ES-I3 (cell line): ENCODE measurements at regions not wholly inside any gene's neighbourhood (a gene's known extent, or its start where the extent isn't known, plus 50 kb on each side); places are given as distances from the start of the nearest gene placed in this dataset.

Experiments used
- H3K36me3 ChIP-seq: 2 replicates; pipeline ENCODE4 v1.6.1; 2013; ENCODE audit warnings: mild to moderate bottlenecking, low read length, control low read depth, moderate library complexity; ENCODE audit not compliant: insufficient read depth
- H3K4me1 ChIP-seq: 2 replicates; pipeline ENCODE4 v1.6.1; 2013; ENCODE audit warnings: mild to moderate bottlenecking, control low read depth, low read length; ENCODE audit not compliant: insufficient read depth
- H3K9ac ChIP-seq: 2 replicates; pipeline ENCODE4 v1.6.1; 2013; ENCODE audit warnings: low read depth, mild to moderate bottlenecking, low read length, moderate library complexity
- H3K9me3 ChIP-seq: 2 replicates; pipeline ENCODE4 v1.6.1; 2013; ENCODE audit warnings: mild to moderate bottlenecking, low read length, moderate library complexity; ENCODE audit not compliant: control insufficient read depth, insufficient read depth

DNA sequence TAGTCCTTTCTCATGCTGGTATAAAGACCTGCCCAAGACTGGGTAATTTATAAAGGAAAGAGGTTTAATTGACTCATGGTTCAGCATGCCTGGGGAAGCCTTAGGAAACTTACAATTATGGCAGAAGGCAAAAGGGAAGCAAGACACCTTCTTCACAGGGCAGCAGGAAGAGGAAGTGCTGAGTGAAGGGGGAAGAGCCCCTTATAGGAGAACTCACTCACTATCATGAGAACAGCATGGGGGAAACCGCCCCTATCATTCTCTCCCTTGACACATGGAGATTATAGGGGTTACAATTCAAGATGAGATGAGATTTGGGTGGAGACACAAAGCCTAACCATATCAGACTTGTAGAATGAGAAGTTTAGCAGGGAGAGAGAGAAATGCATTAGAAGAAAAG, 373.3 kb upstream of the DIAPH2 start:
- Histone ChIP-seq H3K9me3 (no peaks in the 10 kb centered on the region), H3K4me1 (no peaks in the 10 kb centered on the region), H3K36me3 (no peaks in the 10 kb centered on the region), H3K9ac (no peak overlapping the region)

- no peaks in the 10 kb centered on the region for H3K9me3 ChIP-seq
- no peak overlapping the region for H3K9ac ChIP-seq
- no peaks in the 10 kb centered on the region for H3K36me3 ChIP-seq
- H3K4me1 ChIP-seq: no peaks in the 10 kb centered on the region
Measured at GRCh38 chrX:96314985-96315384, 369.7 kb upstream of the DIAPH2 start.

- H3K9me3 ChIP-seq: no peaks in the 10 kb centered on the region
- no peaks in the 10 kb centered on the region for H3K4me1 ChIP-seq
- H3K9ac ChIP-seq: no peak overlapping the region
- H3K36me3 ChIP-seq: no peaks in the 10 kb centered on the region
Measured at GRCh38 chrX:96361844-96362243, 322.8 kb upstream of the DIAPH2 start.

DNA sequence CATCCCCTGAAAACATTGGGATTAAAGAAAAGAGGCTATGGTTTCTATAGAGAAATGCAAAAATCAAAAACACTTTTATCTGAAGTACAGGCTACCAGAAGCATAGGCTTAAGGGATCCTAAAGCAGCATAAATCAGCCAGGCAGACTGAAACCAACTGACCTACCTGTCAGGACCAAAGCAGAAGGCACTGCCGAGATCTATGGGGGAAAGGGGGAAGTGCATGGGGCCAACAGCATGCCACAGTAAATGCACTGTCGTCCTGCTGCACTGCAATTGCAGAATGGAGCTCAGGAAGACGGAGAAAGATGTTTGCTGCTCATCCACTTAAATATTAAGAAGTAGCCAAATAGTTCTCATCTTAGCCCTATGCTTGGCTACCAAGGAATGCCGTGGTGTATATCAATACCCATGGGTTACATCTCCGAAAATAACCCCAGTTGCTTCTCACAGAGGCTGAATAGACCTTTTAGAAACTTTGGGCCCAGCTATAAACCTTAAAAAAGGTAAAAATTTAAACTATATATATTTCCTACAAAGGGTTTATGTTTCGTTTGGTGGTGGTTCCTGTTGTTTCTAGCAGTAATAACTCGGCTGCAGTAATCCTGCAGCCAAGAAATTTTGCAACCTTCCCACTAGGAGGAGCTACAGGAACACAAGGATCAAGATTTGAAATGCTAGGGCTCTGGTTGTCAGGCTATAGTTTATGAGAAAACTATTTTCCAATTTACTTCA, 312.2 kb upstream of the DIAPH2 start:
- Histone ChIP-seq H3K4me1 (no peaks in the 10 kb centered on the region), H3K9me3 (no peaks in the 10 kb centered on the region), H3K36me3 (no peaks in the 10 kb centered on the region), H3K9ac (no peak overlapping the region; the same call in 1 of the 2 replicates)

- no peak overlapping the region for H3K9ac ChIP-seq
- no peaks in the 10 kb centered on the region for H3K9me3 ChIP-seq
- no peaks in the 10 kb centered on the region for H3K36me3 ChIP-seq
- H3K4me1 ChIP-seq: no peaks in the 10 kb centered on the region
Measured at GRCh38 chrX:96373047-96373355, 311.6 kb upstream of the DIAPH2 start.

- H3K9ac ChIP-seq: no peak overlapping the region
- H3K36me3 ChIP-seq: no peaks in the 10 kb centered on the region
- H3K4me1 ChIP-seq: no peaks in the 10 kb centered on the region
Measured at GRCh38 chrX:96376266-96376665, 308.4 kb upstream of the DIAPH2 start.

GRCh38 chrX:96379951-96380350, 304.7 kb upstream of the DIAPH2 start:
- H3K36me3 ChIP-seq: no peaks in the 10 kb centered on the region
- H3K9ac ChIP-seq: no peak overlapping the region
- H3K9me3 ChIP-seq: no peaks in the 10 kb centered on the region
- no peaks in the 10 kb centered on the region for H3K4me1 ChIP-seq

More at GRCh38 chrX:96376266-96376665, 308.4 kb upstream of the DIAPH2 start:
- H3K9me3 ChIP-seq: no peaks in the 10 kb centered on the region

- Histone ChIP-seq H3K9me3 (no peaks in the 10 kb centered on the region), H3K36me3 (no peaks in the 10 kb centered on the region), H3K9ac (no peak overlapping the region), H3K4me1 (no peaks in the 10 kb centered on the region)
Measured at GRCh38 chrX:96382018-96382417, 302.6 kb upstream of the DIAPH2 start.

DNA sequence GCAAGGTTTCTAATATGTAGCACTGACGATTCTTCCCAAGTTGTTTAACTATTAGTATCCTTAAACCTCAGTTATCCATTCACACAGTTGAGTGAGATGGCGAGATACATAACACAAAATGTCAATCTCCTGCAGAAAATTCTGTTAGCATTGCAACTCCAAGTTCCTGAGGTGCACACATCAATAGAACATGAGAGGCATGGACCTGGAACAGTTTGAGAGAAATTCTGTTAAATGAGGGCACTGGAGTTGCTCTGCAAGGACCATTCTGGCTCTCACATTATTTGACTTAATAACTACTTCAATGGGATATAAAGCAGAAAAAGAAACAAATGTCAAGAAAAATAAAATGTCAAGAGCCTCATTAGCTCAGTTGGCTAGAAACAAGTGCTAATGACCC, 301.2 kb upstream of the DIAPH2 start:
- no peaks in the 10 kb centered on the region for H3K36me3 ChIP-seq
- no peak overlapping the region for H3K9ac ChIP-seq
- H3K9me3 ChIP-seq: no peaks in the 10 kb centered on the region
- H3K4me1 ChIP-seq: no peaks in the 10 kb centered on the region

DNA sequence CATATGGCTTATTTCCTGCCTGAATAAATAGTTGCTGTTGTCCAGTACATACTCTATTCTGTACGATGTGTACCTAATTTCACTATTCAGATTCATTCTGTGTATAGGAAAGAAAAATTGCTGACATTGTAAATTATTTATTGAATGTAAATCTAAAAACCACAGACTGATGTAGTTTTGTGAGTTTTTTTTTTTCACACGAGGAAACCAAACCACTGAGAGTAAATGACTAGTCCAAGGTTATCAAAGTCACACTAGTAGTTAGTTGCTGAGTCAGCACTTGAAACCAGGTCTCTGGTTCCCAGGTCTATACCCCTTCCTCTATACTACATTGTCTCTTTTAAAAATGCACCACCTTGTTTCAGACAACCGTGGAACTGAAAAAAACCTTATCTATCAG, 298.3 kb upstream of the DIAPH2 start:
- no peak overlapping the region for H3K9ac ChIP-seq
- no peaks in the 10 kb centered on the region for H3K9me3 ChIP-seq
- H3K36me3 ChIP-seq: no peaks in the 10 kb centered on the region
- no peaks in the 10 kb centered on the region for H3K4me1 ChIP-seq

GRCh38 chrX:96386981-96387380, 297.7 kb upstream of the DIAPH2 start:
- H3K36me3 ChIP-seq: no peaks in the 10 kb centered on the region
- H3K9ac ChIP-seq: no peak overlapping the region
- no peaks in the 10 kb centered on the region for H3K4me1 ChIP-seq
- no peaks in the 10 kb centered on the region for H3K9me3 ChIP-seq

- Histone ChIP-seq H3K9me3 (no peaks in the 10 kb centered on the region), H3K36me3 (no peaks in the 10 kb centered on the region), H3K4me1 (no peaks in the 10 kb centered on the region), H3K9ac (no peak overlapping the region)
Measured at GRCh38 chrX:96387801-96388200, 296.8 kb upstream of the DIAPH2 start.

DNA sequence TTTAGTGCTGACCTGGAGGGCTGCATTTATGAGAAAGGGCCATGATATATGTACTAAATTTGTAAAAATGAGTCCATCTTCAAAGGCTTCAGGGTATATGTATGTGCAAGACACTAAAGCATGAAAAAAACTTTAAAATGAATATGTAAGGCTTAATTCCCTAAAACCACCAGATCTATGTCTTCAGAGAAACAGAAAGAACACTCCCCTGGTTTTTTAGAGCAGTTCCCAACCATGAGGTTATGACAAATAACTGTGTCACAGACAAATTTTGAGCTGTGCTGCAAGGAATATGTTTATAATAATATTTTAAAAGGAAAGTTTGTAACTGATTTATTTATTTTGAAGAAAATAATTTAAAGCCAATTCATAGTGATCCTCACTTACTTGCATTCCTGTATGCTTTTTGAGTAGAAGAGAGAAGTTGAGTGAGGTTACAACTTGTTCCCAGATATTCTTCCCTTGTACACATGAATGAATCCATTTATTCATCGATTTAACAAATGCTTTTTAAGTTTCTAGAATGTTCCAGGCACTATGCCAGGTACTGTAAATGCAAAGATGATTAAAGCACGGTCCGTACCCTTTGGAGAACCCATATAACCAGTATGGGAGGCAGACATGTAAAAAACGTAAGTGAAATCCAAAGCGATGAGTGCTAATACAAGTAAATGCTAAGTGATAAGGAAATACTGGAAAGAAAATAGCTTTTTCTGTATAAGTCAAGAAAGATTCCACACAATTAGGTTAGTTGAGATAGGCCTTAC, 295.2 kb upstream of the DIAPH2 start:
- H3K9ac ChIP-seq: no peak overlapping the region
- H3K36me3 ChIP-seq: no peaks in the 10 kb centered on the region
- H3K4me1 ChIP-seq: no peaks in the 10 kb centered on the region
- H3K9me3 ChIP-seq: no peaks in the 10 kb centered on the region

DNA sequence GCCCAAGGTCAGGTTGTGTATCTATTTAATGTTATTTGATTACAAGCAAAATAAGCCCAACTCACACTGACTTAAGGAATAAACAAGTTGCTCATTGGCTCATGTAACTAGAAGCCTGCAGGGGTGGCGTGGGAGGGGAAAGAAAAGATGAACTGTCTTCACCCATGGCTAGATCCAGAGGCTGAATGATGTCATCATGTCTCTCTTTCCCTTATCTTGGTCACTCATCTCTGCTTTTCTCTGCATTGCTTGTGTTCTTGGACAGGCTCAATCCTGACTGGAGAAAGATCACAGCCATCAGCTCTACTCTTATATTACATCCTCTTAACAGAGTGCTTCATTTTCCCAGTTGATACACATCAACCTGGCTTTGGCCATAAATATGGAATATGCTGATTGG, 290.0 kb upstream of the DIAPH2 start:
- Histone ChIP-seq H3K9me3 (no peaks in the 10 kb centered on the region), H3K9ac (no peak overlapping the region), H3K36me3 (no peaks in the 10 kb centered on the region), H3K4me1 (no peaks in the 10 kb centered on the region)

DNA sequence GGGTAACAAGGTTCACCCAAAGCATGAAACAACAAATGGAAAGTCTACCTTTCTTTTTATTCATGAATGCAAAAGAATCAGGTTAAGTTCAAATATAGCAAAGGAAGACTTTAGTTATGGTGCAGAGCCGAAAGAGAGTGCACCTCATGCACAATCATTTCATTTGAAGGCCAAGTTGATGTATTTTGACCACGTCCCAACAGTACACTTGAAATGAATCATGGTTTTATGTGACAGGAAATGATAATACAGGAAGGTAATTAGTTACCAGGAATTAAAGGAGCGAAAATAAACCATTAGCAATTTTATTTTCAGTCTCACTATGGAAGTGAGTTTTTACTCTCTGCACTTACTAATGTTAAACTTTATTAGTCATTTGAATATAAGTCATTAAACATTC, 281.2 kb upstream of the DIAPH2 start:
- Histone ChIP-seq H3K9ac (no peak overlapping the region), H3K9me3 (no peaks in the 10 kb centered on the region), H3K4me1 (peaks cover 23% of the 10 kb centered on the region), H3K36me3 (no peaks in the 10 kb centered on the region)
